SK-N-SH (cell line): ENCODE measurements at regions not wholly inside any gene's neighbourhood (a gene's known extent, or its start where the extent isn't known, plus 50 kb on each side); places are given as distances from the start of the nearest gene placed in this dataset.

Experiments
- CTCF ChIA-PET: fragments of 300-600, 350-600 bp; formaldehyde crosslinking; extraction: SDS; loops from one replicate; lab custom pipeline; 2021; lab: Yijun Ruan, JAX
- POLR2A ChIA-PET: fragments of 350-600 bp; sonication (Branson Sonifier 250); formaldehyde crosslinking; extraction: SDS; loops from one replicate; lab custom pipeline; 2020; ENCODE audit warnings: antibody characterized with exemption, inconsistent platforms; lab: Yijun Ruan, JAX
- DNase-seq: peaks from one replicate; pipeline ENCODE4 v3.0.0; 2012
- H2AFZ ChIP-seq: fragments of 200-600 bp; sonication (generic); 2 replicates; pipeline ENCODE4 v1.8.1; 2016; ENCODE audit warnings: antibody characterized with exemption, mild to moderate bottlenecking, low read depth
- H3F3A ChIP-seq: fragments of 200-600 bp; sonication (generic); replicated peaks from 2 replicates; pipeline ENCODE3; 2016; ENCODE audit warnings: antibody characterized with exemption, mild to moderate bottlenecking; ENCODE audit not compliant: insufficient read depth
- H3K27ac ChIP-seq, 2 experiments: fragments of 200-500 bp in 1 of 2; fragments of 200-600 bp in 1 of 2; sonication (Bioruptor generic) in 1 of 2; sonication (generic), shearing (Covaris generic) in 1 of 2; 2 replicates each; pipeline versions ENCODE4 v1.5.1 to v1.6.1; 2014 to 2016; ENCODE audit warnings: low read depth in 2 of 2, inconsistent platforms in 1 of 2, low read length in 1 of 2, mild to moderate bottlenecking in 1 of 2, mixed read lengths in 1 of 2
- H3K27me3 ChIP-seq: fragments of 200-600 bp; sonication (generic), shearing (Covaris generic); 2 replicates; pipeline ENCODE4 v1.6.1; 2016; ENCODE audit warnings: mixed run types; ENCODE audit not compliant: insufficient read depth
- H3K36me3 ChIP-seq, 2 experiments: fragments of 200-500 bp in 1 of 2; fragments of 200-600 bp in 1 of 2; sonication (Bioruptor generic) in 1 of 2; sonication (generic) in 1 of 2; replicated peaks in 1 of 2; 2 replicates each; pipeline versions ENCODE3 to v1.5.1; 2014 to 2016; ENCODE audit warnings: low read length in 1 of 2, mild to moderate bottlenecking in 1 of 2; ENCODE audit not compliant: insufficient read depth in 2 of 2, control insufficient read depth in 1 of 2
- H3K4me1 ChIP-seq, 2 experiments: fragments of 200-500 bp in 1 of 2; fragments of 200-600 bp in 1 of 2; sonication (Bioruptor generic) in 1 of 2; sonication (generic), shearing (Covaris generic) in 1 of 2; 2 replicates each; pipeline versions ENCODE4 v1.5.1 to v1.6.1; 2014 to 2016; ENCODE audit warnings: low read depth in 1 of 2, low read length in 1 of 2, mixed run types in 1 of 2; ENCODE audit not compliant: insufficient read depth in 2 of 2, control insufficient read depth in 1 of 2
- H3K4me2 ChIP-seq: fragments of 200-600 bp; sonication (generic), shearing (Covaris generic); 2 replicates; pipeline ENCODE4 v1.6.1; 2017; ENCODE audit warnings: mixed run types
- H3K4me3 ChIP-seq, 2 experiments: fragments of 200-500 bp in 1 of 2; fragments of 200-600 bp in 1 of 2; sonication (Bioruptor generic) in 1 of 2; sonication (generic), shearing (Covaris generic) in 1 of 2; 2 replicates each; pipeline versions ENCODE4 v1.5.1 to v1.8.1; 2014 to 2016; ENCODE audit warnings: low read depth in 2 of 2, inconsistent platforms in 1 of 2, low read length in 1 of 2, mild to moderate bottlenecking in 1 of 2, mixed read lengths in 1 of 2, moderate library complexity in 1 of 2
- H3K79me2 ChIP-seq: fragments of 200-600 bp; sonication (generic); 2 replicates; pipeline ENCODE4 v1.8.1; 2017; ENCODE audit warnings: mild to moderate bottlenecking; ENCODE audit not compliant: insufficient read depth
- H3K9ac ChIP-seq: fragments of 200-600 bp; sonication (generic); 2 replicates; pipeline ENCODE4 v1.6.1; 2017; ENCODE audit warnings: mixed run types
- H3K9me2 ChIP-seq: fragments of 200-600 bp; sonication (generic); 2 replicates; pipeline ENCODE4 v1.6.1; 2017; ENCODE audit warnings: mixed run types
- H3K9me3 ChIP-seq: fragments of 200-600 bp; sonication (generic); 2 replicates; pipeline ENCODE4 v1.6.1; 2017; ENCODE audit warnings: mixed run types, mild to moderate bottlenecking, moderate library complexity
- H4K20me1 ChIP-seq: fragments of 200-600 bp; sonication (generic); 2 replicates; pipeline ENCODE4 v1.6.1; 2017; ENCODE audit warnings: mild to moderate bottlenecking, mixed run types; ENCODE audit not compliant: insufficient read depth
- EP300 ChIP-seq, 2 experiments: IDR thresholded peaks; 2 replicates each; pipeline versions ENCODE4 v1.4.0 to v1.6.1; 2012; ENCODE audit warnings: borderline replicate concordance in 1 of 2, low read depth in 1 of 2, low read length in 1 of 2
- FOSL2 ChIP-seq: IDR thresholded peaks from 2 replicates; pipeline ENCODE4 v1.4.0; 2012; ENCODE audit warnings: low read depth, mild to moderate bottlenecking, moderate library complexity, borderline replicate concordance
- FOXJ3 ChIP-seq: sonication (generic); formaldehyde crosslinking; IDR thresholded peaks from 2 replicates; pipeline ENCODE4 v1.5.1; 2020; ENCODE audit warnings: mild to moderate bottlenecking, missing genetic modification reagents
- FOXM1 ChIP-seq: IDR thresholded peaks from 2 replicates; pipeline ENCODE4 v1.4.0; 2012; ENCODE audit warnings: low read depth, mild to moderate bottlenecking
- GATA2 ChIP-seq: sonication (generic); formaldehyde crosslinking; IDR thresholded peaks from 2 replicates; pipeline ENCODE4 v1.5.0; 2020; ENCODE audit warnings: mild to moderate bottlenecking, missing genetic modification reagents
- MEF2A ChIP-seq: IDR thresholded peaks from 2 replicates; pipeline ENCODE4 v1.4.0; 2012; ENCODE audit warnings: low read depth, borderline replicate concordance
- NRF1 ChIP-seq: IDR thresholded peaks from 2 replicates; pipeline ENCODE4 v1.6.1; 2012; ENCODE audit warnings: low read depth, mild to moderate bottlenecking, low read length
- RFX5 ChIP-seq: IDR thresholded peaks from 2 replicates; pipeline ENCODE4 v1.6.1; 2012; ENCODE audit warnings: mild to moderate bottlenecking, improper control_type of control experiment, low read length
- RXRA ChIP-seq: IDR thresholded peaks from 2 replicates; pipeline ENCODE4 v1.4.0; 2012; ENCODE audit warnings: low read depth, mild to moderate bottlenecking, borderline replicate concordance
- SIN3A ChIP-seq: IDR thresholded peaks from 2 replicates; pipeline ENCODE4 v1.6.1; 2012; ENCODE audit warnings: low read depth, mild to moderate bottlenecking, low read length, moderate library complexity, borderline replicate concordance
- TAF1 ChIP-seq: IDR thresholded peaks from 2 replicates; pipeline ENCODE4 v1.6.1; 2012; ENCODE audit warnings: low read depth, mild to moderate bottlenecking, low read length, moderate library complexity, borderline replicate concordance
- TCF12 ChIP-seq: IDR thresholded peaks from 2 replicates; pipeline ENCODE4 v1.4.0; 2012
- WGBS: methylation state at CpG from one replicate; pipeline ENCODE4 v1.1.6; 2017; ENCODE audit warnings: low lambda C conversion rate; 5-methylcytosine and 5-hydroxymethylcytosine counted together
- TF ChIP-seq, protein P1 (sequence below): fragments of 200-600 bp; sonication (generic); IDR thresholded peaks from 2 replicates; pipeline ENCODE4 v1.6.1; 2017; ENCODE audit warnings: antibody characterized with exemption, mild to moderate bottlenecking, moderate library complexity
- TF ChIP-seq, protein P2 (sequence below): IDR thresholded peaks from 2 replicates; pipeline ENCODE4 v1.4.0; 2012; ENCODE audit warnings: low read depth, borderline replicate concordance
- TF ChIP-seq, protein P3 (sequence below): fragments of 150-350 bp; IDR thresholded peaks from 2 replicates; pipeline ENCODE4 v1.6.1; 2016; ENCODE audit warnings: mild to moderate bottlenecking, low read depth, low read length
- TF ChIP-seq, protein P4 (sequence below): fragments of 150-350 bp; IDR thresholded peaks from 2 replicates; pipeline ENCODE4 v1.6.1; 2017; ENCODE audit warnings: antibody characterized with exemption, low read length, low read depth, borderline replicate concordance

DNA sequence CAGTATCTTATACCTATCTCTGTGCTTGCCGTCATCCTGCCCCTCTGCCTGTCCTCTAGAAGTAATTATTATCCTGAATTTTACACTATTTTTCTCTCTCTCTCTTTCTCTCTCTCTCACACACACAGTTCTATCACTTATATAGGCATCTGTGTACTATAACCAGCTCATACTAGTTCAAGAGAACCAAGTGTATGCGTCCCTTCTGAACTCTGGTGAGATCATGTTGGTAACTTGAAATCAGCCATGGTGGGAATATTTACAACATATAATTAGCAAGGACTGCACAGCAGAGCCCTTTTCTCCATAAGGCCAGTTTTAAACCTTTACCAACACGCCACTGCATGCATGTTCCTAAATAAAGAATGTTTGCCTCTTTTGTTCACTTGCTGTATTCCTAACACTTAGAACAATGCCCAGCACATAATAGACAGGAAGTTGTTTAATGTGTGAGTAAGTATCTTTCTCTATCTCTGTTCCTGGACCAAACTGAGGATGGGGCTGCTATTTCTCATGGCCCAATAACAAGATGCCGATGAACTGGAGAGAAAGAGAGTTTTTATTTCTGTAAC, 51.1 kb upstream of the IL21 start:
- POLR2A ChIA-PET: no interaction called here
- 90% methylated on average over 4 of the region's 4 CpGs for WGBS
- no peaks in the 10 kb centered on the region for H3K36me3 ChIP-seq
- H2AFZ ChIP-seq: no peak overlapping the region
- no peak overlapping the region for H3K9ac ChIP-seq
- no peak overlapping the region for H3K4me3 ChIP-seq
- H3K79me2 ChIP-seq: no peaks in the 10 kb centered on the region
- H3K9me3 ChIP-seq: no peaks in the 10 kb centered on the region
- TF ChIP-seq TAF1 (no peak), EP300 (IDR thresholded peaks at IDR 0.05; ENCODE audit: borderline replicate concordance in 1 of 2, low read depth in 1 of 2, low read length in 1 of 2) (no peak), FOXJ3 (no peak), RFX5 (no peak), GATA2 (CRISPR knock-in tag) (no peak), FOXM1 (no peak)
- TF ChIP-seq, protein P1, sequence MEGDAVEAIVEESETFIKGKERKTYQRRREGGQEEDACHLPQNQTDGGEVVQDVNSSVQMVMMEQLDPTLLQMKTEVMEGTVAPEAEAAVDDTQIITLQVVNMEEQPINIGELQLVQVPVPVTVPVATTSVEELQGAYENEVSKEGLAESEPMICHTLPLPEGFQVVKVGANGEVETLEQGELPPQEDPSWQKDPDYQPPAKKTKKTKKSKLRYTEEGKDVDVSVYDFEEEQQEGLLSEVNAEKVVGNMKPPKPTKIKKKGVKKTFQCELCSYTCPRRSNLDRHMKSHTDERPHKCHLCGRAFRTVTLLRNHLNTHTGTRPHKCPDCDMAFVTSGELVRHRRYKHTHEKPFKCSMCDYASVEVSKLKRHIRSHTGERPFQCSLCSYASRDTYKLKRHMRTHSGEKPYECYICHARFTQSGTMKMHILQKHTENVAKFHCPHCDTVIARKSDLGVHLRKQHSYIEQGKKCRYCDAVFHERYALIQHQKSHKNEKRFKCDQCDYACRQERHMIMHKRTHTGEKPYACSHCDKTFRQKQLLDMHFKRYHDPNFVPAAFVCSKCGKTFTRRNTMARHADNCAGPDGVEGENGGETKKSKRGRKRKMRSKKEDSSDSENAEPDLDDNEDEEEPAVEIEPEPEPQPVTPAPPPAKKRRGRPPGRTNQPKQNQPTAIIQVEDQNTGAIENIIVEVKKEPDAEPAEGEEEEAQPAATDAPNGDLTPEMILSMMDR: no peak
- TF ChIP-seq, protein P2, sequence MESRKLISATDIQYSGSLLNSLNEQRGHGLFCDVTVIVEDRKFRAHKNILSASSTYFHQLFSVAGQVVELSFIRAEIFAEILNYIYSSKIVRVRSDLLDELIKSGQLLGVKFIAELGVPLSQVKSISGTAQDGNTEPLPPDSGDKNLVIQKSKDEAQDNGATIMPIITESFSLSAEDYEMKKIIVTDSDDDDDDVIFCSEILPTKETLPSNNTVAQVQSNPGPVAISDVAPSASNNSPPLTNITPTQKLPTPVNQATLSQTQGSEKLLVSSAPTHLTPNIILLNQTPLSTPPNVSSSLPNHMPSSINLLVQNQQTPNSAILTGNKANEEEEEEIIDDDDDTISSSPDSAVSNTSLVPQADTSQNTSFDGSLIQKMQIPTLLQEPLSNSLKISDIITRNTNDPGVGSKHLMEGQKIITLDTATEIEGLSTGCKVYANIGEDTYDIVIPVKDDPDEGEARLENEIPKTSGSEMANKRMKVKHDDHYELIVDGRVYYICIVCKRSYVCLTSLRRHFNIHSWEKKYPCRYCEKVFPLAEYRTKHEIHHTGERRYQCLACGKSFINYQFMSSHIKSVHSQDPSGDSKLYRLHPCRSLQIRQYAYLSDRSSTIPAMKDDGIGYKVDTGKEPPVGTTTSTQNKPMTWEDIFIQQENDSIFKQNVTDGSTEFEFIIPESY: no peak
- TF ChIP-seq, all 33 proteins: peak for 0
- H3K4me2 ChIP-seq: no peak overlapping the region
- H3K27me3 ChIP-seq: no peaks in the 10 kb centered on the region
- H3K27ac ChIP-seq: no peak overlapping the region
- H3F3A ChIP-seq: peaks cover 23% of the 10 kb centered on the region
- no peak for DNase-seq
- no peaks in the 10 kb centered on the region for H4K20me1 ChIP-seq
- H3K9me2 ChIP-seq: no peaks in the 10 kb centered on the region
- CTCF ChIA-PET: interaction anchor here (0.6 kb wide), 1 partner anchor 331 kb away, joined by 3 read pairs; no protein-coding TSS in a partner anchor
- peaks cover 0 to 28% of the 10 kb centered on the region in 2 experiments; a peak in 3 of 4 replicates for H3K4me1 ChIP-seq

DNA sequence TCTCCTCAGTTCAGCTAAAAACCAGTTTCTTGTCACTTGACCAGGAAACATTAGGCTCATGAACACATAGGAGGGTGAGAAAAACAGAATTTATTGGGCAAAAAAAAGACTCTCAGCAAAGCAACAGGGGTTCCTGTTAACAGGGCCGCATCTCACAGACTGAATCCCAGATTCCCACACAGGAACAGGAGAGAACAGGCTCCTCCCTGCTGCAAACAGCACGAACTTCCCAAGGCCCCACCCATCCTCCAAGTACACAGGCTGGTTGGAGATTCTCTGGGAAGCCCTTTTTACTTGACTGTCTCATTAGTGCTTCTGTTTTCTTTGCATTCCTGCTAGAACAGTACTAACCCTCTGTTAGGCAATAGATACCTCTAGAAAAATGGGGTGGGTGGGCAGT, 52.4 kb upstream of the IL21 start:
- Histone ChIP-seq H3K4me2 (no peak overlapping the region), H3K9me2 (no peaks in the 10 kb centered on the region), H3F3A (peaks cover 11% of the 10 kb centered on the region), H2AFZ (peak overlapping the region; percentile 67; the same call in 1 of the 2 replicates), H4K20me1 (no peaks in the 10 kb centered on the region), H3K9me3 (no peaks in the 10 kb centered on the region), H3K27me3 (no peaks in the 10 kb centered on the region), H3K9ac (no peak overlapping the region), H3K27ac (peak overlapping the region in 1 of 2 experiments; percentile 5; a peak in 1 of 4 replicates), H3K4me1 (peaks cover 0 to 17% of the 10 kb centered on the region in 2 experiments; a peak in 2 of 4 replicates), H3K4me3 (no peak overlapping the region), H3K79me2 (no peaks in the 10 kb centered on the region), H3K36me3 (no peaks in the 10 kb centered on the region)
- DNase-seq: no peak
- ChIA-PET CTCF (no interaction called here), POLR2A (no interaction called here)
- TF ChIP-seq RXRA (no peak), FOXM1 (no peak), GATA2 (CRISPR knock-in tag) (no peak), NRF1 (no peak), TCF12 (no peak), FOSL2 (no peak), MEF2A (no peak), SIN3A (no peak)
- TF ChIP-seq, protein P3, sequence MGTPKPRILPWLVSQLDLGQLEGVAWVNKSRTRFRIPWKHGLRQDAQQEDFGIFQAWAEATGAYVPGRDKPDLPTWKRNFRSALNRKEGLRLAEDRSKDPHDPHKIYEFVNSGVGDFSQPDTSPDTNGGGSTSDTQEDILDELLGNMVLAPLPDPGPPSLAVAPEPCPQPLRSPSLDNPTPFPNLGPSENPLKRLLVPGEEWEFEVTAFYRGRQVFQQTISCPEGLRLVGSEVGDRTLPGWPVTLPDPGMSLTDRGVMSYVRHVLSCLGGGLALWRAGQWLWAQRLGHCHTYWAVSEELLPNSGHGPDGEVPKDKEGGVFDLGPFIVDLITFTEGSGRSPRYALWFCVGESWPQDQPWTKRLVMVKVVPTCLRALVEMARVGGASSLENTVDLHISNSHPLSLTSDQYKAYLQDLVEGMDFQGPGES: no peak
- TF ChIP-seq, protein P4, sequence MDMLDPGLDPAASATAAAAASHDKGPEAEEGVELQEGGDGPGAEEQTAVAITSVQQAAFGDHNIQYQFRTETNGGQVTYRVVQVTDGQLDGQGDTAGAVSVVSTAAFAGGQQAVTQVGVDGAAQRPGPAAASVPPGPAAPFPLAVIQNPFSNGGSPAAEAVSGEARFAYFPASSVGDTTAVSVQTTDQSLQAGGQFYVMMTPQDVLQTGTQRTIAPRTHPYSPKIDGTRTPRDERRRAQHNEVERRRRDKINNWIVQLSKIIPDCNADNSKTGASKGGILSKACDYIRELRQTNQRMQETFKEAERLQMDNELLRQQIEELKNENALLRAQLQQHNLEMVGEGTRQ: no peak
- TF ChIP-seq, protein P1: no peak
- 36% methylated on average over 2 of the region's 2 CpGs for WGBS
